Keratinocyte (primary cell): ENCODE measurements at regions not wholly inside any gene's neighbourhood (a gene's known extent, or its start where the extent isn't known, plus 50 kb on each side); places are given as distances from the start of the nearest gene placed in this dataset.

ENCODE experiments used
- DNase-seq: peaks from one replicate; pipeline ENCODE4 v3.0.0-alpha.2; 2011; ENCODE audit warnings: low read depth, missing footprints, low spot score
- FAIRE-seq: peaks from 2 replicates; lab custom pipeline; 2011; peaks lifted over from hg19 to GRCh38; lab: Jason Lieb, UNC
- H2AFZ ChIP-seq: 2 replicates; pipeline ENCODE4 v1.6.0; 2012; ENCODE audit warnings: low read length, control low read depth, inconsistent platforms; ENCODE audit not compliant: control insufficient read depth
- H3K27ac ChIP-seq: 2 replicates; pipeline ENCODE4 v1.5.1; 2011; ENCODE audit warnings: low read length; ENCODE audit not compliant: control insufficient read depth, insufficient read depth
- H3K27me3 ChIP-seq: 3 replicates; pipeline ENCODE4 v1.6.0; 2011; ENCODE audit warnings: low read length; ENCODE audit not compliant: control insufficient read depth, insufficient read depth; ENCODE audit errors: extremely low read depth
- H3K36me3 ChIP-seq, 2 experiments: 2 replicates in 1 of 2; 3 replicates in 1 of 2; pipeline ENCODE4 v1.5.1; 2011; ENCODE audit warnings: low read length in 2 of 2, mild to moderate bottlenecking in 1 of 2; ENCODE audit not compliant: control insufficient read depth in 2 of 2, insufficient read depth in 2 of 2; ENCODE audit errors: extremely low read depth in 1 of 2
- H3K4me1 ChIP-seq: 3 replicates; pipeline ENCODE4 v1.5.1; 2011; ENCODE audit warnings: low read length; ENCODE audit not compliant: control insufficient read depth, insufficient read depth; ENCODE audit errors: extremely low read depth
- H3K4me2 ChIP-seq: 3 replicates; pipeline ENCODE4 v1.6.0; 2011; ENCODE audit warnings: low read depth, low read length; ENCODE audit not compliant: control insufficient read depth, insufficient read depth; ENCODE audit errors: extremely low read depth
- H3K4me3 ChIP-seq, 3 experiments: fragments of 200-600 bp in 1 of 3; sonication (generic) in 1 of 3; 2 replicates in 2 of 3; 3 replicates in 1 of 3; pipeline ENCODE4 v1.5.1; 2011 to 2016; ENCODE audit warnings: low read length in 3 of 3, mild to moderate bottlenecking in 3 of 3, control low read depth in 2 of 3, inconsistent platforms in 1 of 3, low read depth in 1 of 3, mixed read lengths in 1 of 3, mixed run types in 1 of 3, moderate library complexity in 1 of 3; ENCODE audit not compliant: control insufficient read depth in 2 of 3, insufficient read depth in 2 of 3; ENCODE audit errors: extremely low read depth in 1 of 3
- H3K79me2 ChIP-seq: 2 replicates; pipeline ENCODE4 v1.6.0; 2012; ENCODE audit warnings: low read length; ENCODE audit not compliant: control insufficient read depth, insufficient read depth
- H3K9ac ChIP-seq: 3 replicates; pipeline ENCODE4 v1.6.0; 2011; ENCODE audit warnings: low read length; ENCODE audit not compliant: control insufficient read depth, insufficient read depth; ENCODE audit errors: extremely low read depth
- H3K9me1 ChIP-seq: 3 replicates; pipeline ENCODE4 v1.6.0; 2011; ENCODE audit warnings: low read length; ENCODE audit not compliant: control insufficient read depth, insufficient read depth; ENCODE audit errors: extremely low read depth
- H3K9me3 ChIP-seq: 2 replicates; pipeline ENCODE4 v1.5.1; 2012; ENCODE audit warnings: low read depth, low read length; ENCODE audit not compliant: control insufficient read depth
- H4K20me1 ChIP-seq: 3 replicates; pipeline ENCODE4 v1.6.0; 2011; ENCODE audit warnings: low read length; ENCODE audit not compliant: control insufficient read depth, insufficient read depth; ENCODE audit errors: extremely low read depth
- EZH2 ChIP-seq: IDR thresholded peaks from one replicate; pipeline ENCODE4 v1.6.1; 2012; ENCODE audit warnings: inconsistent platforms, mild to moderate bottlenecking, low read length, moderate library complexity
- dilution Hi-C: fragments of 300-500 bp; cut with MboI; formaldehyde crosslinking; loops from one replicate; pipeline ENCODE4 v1.7.0; 2020; ENCODE audit warnings: low sequenced_read_pairs; ENCODE audit not compliant: extremely low pct_ligation_motif_present
- TF ChIP-seq, protein P1 (sequence below), 3 experiments: IDR thresholded peaks in 1 of 3; conservative IDR thresholded peaks in 1 of 3; optimal IDR thresholded peaks in 1 of 3; 2 replicates in 2 of 3; 3 replicates in 1 of 3; pipeline versions ENCODE3 to v1.5.1; 2011; ENCODE audit warnings: low read length in 3 of 3, mild to moderate bottlenecking in 3 of 3, moderate library complexity in 2 of 3, control low read depth in 1 of 3, inconsistent platforms in 1 of 3; ENCODE audit not compliant: insufficient read depth in 2 of 3; ENCODE audit errors: extremely low read depth in 1 of 3

GRCh38 chr13:64540976-64541375 lies 2689.2 kb downstream of the PCDH9 start:
- Histone ChIP-seq H3K27me3 (no peaks in the 10 kb centered on the region), H3K27ac (no peak overlapping the region), H4K20me1 (no peaks in the 10 kb centered on the region), H2AFZ (no peak overlapping the region), H3K36me3 (no peaks in the 10 kb centered on the region), H3K9me1 (no peaks in the 10 kb centered on the region), H3K4me3 (no peak overlapping the region), H3K4me2 (no peak overlapping the region), H3K79me2 (no peaks in the 10 kb centered on the region), H3K9me3 (no peaks in the 10 kb centered on the region), H3K4me1 (no peaks in the 10 kb centered on the region), H3K9ac (no peak overlapping the region)
- FAIRE-seq = no peak
- TF ChIP-seq, protein P1, sequence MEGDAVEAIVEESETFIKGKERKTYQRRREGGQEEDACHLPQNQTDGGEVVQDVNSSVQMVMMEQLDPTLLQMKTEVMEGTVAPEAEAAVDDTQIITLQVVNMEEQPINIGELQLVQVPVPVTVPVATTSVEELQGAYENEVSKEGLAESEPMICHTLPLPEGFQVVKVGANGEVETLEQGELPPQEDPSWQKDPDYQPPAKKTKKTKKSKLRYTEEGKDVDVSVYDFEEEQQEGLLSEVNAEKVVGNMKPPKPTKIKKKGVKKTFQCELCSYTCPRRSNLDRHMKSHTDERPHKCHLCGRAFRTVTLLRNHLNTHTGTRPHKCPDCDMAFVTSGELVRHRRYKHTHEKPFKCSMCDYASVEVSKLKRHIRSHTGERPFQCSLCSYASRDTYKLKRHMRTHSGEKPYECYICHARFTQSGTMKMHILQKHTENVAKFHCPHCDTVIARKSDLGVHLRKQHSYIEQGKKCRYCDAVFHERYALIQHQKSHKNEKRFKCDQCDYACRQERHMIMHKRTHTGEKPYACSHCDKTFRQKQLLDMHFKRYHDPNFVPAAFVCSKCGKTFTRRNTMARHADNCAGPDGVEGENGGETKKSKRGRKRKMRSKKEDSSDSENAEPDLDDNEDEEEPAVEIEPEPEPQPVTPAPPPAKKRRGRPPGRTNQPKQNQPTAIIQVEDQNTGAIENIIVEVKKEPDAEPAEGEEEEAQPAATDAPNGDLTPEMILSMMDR (optimal IDR thresholded peaks at IDR 0.05 in 1 of 3, IDR thresholded peaks at IDR 0.05 in 1 of 3, conservative IDR thresholded peaks at IDR 0.05 in 1 of 3; ENCODE audit: extremely low read depth in 1 of 3, insufficient read depth in 2 of 3, low read length in 3 of 3) = no peak
- no peak for TF ChIP-seq EZH2
- DNase-seq = no peak
- dilution Hi-C loops = no loop called here

- dilution Hi-C loops = no loop called here
- Histone ChIP-seq H3K79me2 (no peaks in the 10 kb centered on the region), H3K4me1 (no peaks in the 10 kb centered on the region), H2AFZ (no peak overlapping the region), H3K4me3 (no peak overlapping the region), H3K27me3 (no peaks in the 10 kb centered on the region), H3K9ac (no peak overlapping the region), H3K27ac (no peak overlapping the region), H4K20me1 (no peaks in the 10 kb centered on the region), H3K9me3 (no peaks in the 10 kb centered on the region), H3K4me2 (no peak overlapping the region), H3K9me1 (no peaks in the 10 kb centered on the region), H3K36me3 (no peaks in the 10 kb centered on the region)
- TF ChIP-seq EZH2 = no peak
- DNase-seq = no peak
- FAIRE-seq = no peak
Measured at GRCh38 chr13:64540468-64540867, 2689.7 kb downstream of the PCDH9 start.

- H3K9me1 ChIP-seq = no peaks in the 10 kb centered on the region
- H3K4me1 ChIP-seq = no peaks in the 10 kb centered on the region
- H4K20me1 ChIP-seq = no peaks in the 10 kb centered on the region
- H3K27ac ChIP-seq = no peak overlapping the region
- H3K4me2 ChIP-seq = no peak overlapping the region
- H3K9ac ChIP-seq = no peak overlapping the region
- FAIRE-seq = no peak
- no peaks in the 10 kb centered on the region for H3K9me3 ChIP-seq
- H3K4me3 ChIP-seq = no peak overlapping the region
- no peak for TF ChIP-seq EZH2
- TF ChIP-seq, protein P1 (optimal IDR thresholded peaks at IDR 0.05 in 1 of 3, IDR thresholded peaks at IDR 0.05 in 1 of 3, conservative IDR thresholded peaks at IDR 0.05 in 1 of 3; ENCODE audit: extremely low read depth in 1 of 3, insufficient read depth in 2 of 3, low read length in 3 of 3) = no peak
- H2AFZ ChIP-seq = no peak overlapping the region
- H3K27me3 ChIP-seq = no peaks in the 10 kb centered on the region
- DNase-seq = no peak
- dilution Hi-C loops = no loop called here
- no peaks in the 10 kb centered on the region for H3K36me3 ChIP-seq
- H3K79me2 ChIP-seq = no peaks in the 10 kb centered on the region
Measured at GRCh38 chr13:64538711-64539110, 2691.4 kb downstream of the PCDH9 start.
